GM23338 (cell line): ENCODE measurements at regions not wholly inside any gene's neighbourhood (a gene's known extent, or its start where the extent isn't known, plus 50 kb on each side); places are given as distances from the start of the nearest gene placed in this dataset.

Experiments used
- ATAC-seq: fragments of 200-7000 bp; cut with Tn5 transposase; 3 replicates; pipeline ENCODE4 v1.9.1; 2020
- DNase-seq: peaks from one replicate; pipeline ENCODE4 v3.0.0-alpha.2; 2015; ENCODE audit warnings: low spot score
- H2AFZ ChIP-seq: fragments of 200-600 bp; sonication (generic); 2 replicates; pipeline ENCODE4 v1.8.0; 2016; ENCODE audit warnings: antibody characterized with exemption, mild to moderate bottlenecking, moderate library complexity
- H3F3A ChIP-seq: fragments of 200-600 bp; sonication (generic); replicated peaks from 2 replicates; pipeline ENCODE4 v1.8.0; 2017; ENCODE audit warnings: antibody characterized with exemption, mixed run types, low read depth
- H3K27ac ChIP-seq: fragments of 200-600 bp; sonication (generic); 2 replicates; pipeline ENCODE4 v1.6.1; 2016; ENCODE audit warnings: low read depth
- H3K27me3 ChIP-seq: fragments of 200-600 bp; sonication (generic); 2 replicates; pipeline ENCODE4 v1.8.0; 2016; ENCODE audit warnings: mild to moderate bottlenecking, mixed run types, moderate library complexity; ENCODE audit not compliant: insufficient read depth
- H3K36me3 ChIP-seq: fragments of 200-600 bp; sonication (generic); 2 replicates; pipeline ENCODE4 v1.8.0; 2016; ENCODE audit warnings: mild to moderate bottlenecking; ENCODE audit not compliant: insufficient read depth
- H3K4me1 ChIP-seq: fragments of 200-600 bp; sonication (generic); 2 replicates; pipeline ENCODE4 v1.8.0; 2016; ENCODE audit warnings: mild to moderate bottlenecking, moderate library complexity; ENCODE audit not compliant: insufficient read depth
- H3K4me2 ChIP-seq: fragments of 200-600 bp; sonication (generic); 2 replicates; pipeline ENCODE4 v1.7.1; 2017; ENCODE audit warnings: mixed run types
- H3K4me3 ChIP-seq: fragments of 200-600 bp; sonication (generic); 2 replicates; pipeline ENCODE4 v1.6.1; 2016; ENCODE audit warnings: mixed run types
- H3K79me2 ChIP-seq: fragments of 200-600 bp; sonication (generic); replicated peaks from 2 replicates; pipeline ENCODE4 v1.8.0; 2017; ENCODE audit warnings: mild to moderate bottlenecking; ENCODE audit not compliant: insufficient read depth
- H3K9me2 ChIP-seq: fragments of 200-600 bp; sonication (generic); 2 replicates; pipeline ENCODE4 v1.8.0; 2017; ENCODE audit not compliant: insufficient read depth
- H4K20me1 ChIP-seq: fragments of 200-600 bp; sonication (generic); replicated peaks from 2 replicates; pipeline ENCODE4 v1.8.0; 2017; ENCODE audit warnings: mild to moderate bottlenecking; ENCODE audit not compliant: insufficient read depth
- H3K27ac Mint-ChIP-seq: 2 replicates; pipeline ENCODE4 v1.8.0; 2020; ENCODE audit warnings: inconsistent platforms, mild to moderate bottlenecking, moderate library complexity, mixed read lengths
- H3K27me3 Mint-ChIP-seq: 3 replicates; pipeline ENCODE4 v1.8.0; 2022; ENCODE audit warnings: low read depth, mild to moderate bottlenecking, moderate library complexity, mixed read lengths, inconsistent platforms; ENCODE audit not compliant: insufficient read depth, poor library complexity
- H3K36me3 Mint-ChIP-seq: 3 replicates; pipeline ENCODE4 v1.8.0; 2021; ENCODE audit warnings: low read depth, mild to moderate bottlenecking, inconsistent platforms, moderate library complexity, mixed read lengths
- H3K4me1 Mint-ChIP-seq: 3 replicates; pipeline ENCODE4 v1.8.0; 2020; ENCODE audit warnings: mild to moderate bottlenecking, inconsistent platforms, mixed read lengths
- H3K4me3 Mint-ChIP-seq: 3 replicates; pipeline ENCODE4 v1.8.0; 2021; ENCODE audit warnings: moderate library complexity, mild to moderate bottlenecking, inconsistent platforms, mixed read lengths
- H3K9me3 Mint-ChIP-seq: 3 replicates; pipeline ENCODE4 v1.8.0; 2020; ENCODE audit warnings: moderate library complexity, mild to moderate bottlenecking, inconsistent platforms, mixed read lengths
- CREB1 ChIP-seq: fragments of 250-450 bp; sonication (Bioruptor Pico); IDR thresholded peaks from 2 replicates; pipeline ENCODE4 v1.5.0; 2020; ENCODE audit warnings: low read depth, mild to moderate bottlenecking, moderate library complexity
- CTCF ChIP-seq, 2 experiments: fragments of 200-600 bp in 1 of 2; sonication (generic) in 1 of 2; conservative IDR thresholded peaks; 2 replicates each; pipeline versions ENCODE4 v1.5.1 to v1.6.1; 2016 to 2017; ENCODE audit warnings: antibody characterized with exemption in 2 of 2, low read depth in 2 of 2, mild to moderate bottlenecking in 2 of 2, moderate library complexity in 1 of 2
- EZH2 ChIP-seq: fragments of 200-600 bp; sonication (generic); IDR thresholded peaks from one replicate; pipeline ENCODE4 v1.8.0; 2017; ENCODE audit warnings: antibody characterized with exemption, mild to moderate bottlenecking, low read depth; ENCODE audit not compliant: unreplicated experiment
- EZH2phosphoT487 ChIP-seq: fragments of 200-600 bp; sonication (generic); IDR thresholded peaks from one replicate; pipeline ENCODE4 v1.8.1; 2018; ENCODE audit warnings: antibody characterized with exemption; ENCODE audit not compliant: unreplicated experiment
- NANOG ChIP-seq: IDR thresholded peaks from 2 replicates; pipeline ENCODE4 v1.6.1; 2016; ENCODE audit warnings: antibody characterized with exemption, borderline replicate concordance
- STAT1 ChIP-seq: IDR thresholded peaks from one replicate; pipeline ENCODE4 v1.6.1; 2016; ENCODE audit warnings: antibody characterized with exemption; ENCODE audit not compliant: unreplicated experiment
- ZNF331 ChIP-seq: fragments of 250-450 bp; sonication (Bioruptor Pico); IDR thresholded peaks from 2 replicates; pipeline ENCODE4 v1.5.0; 2020; ENCODE audit warnings: low read depth, mild to moderate bottlenecking, moderate library complexity
- TF ChIP-seq, protein P1 (sequence below): IDR thresholded peaks from 2 replicates; pipeline ENCODE4 v1.6.1; 2016; ENCODE audit warnings: antibody characterized with exemption
- TF ChIP-seq, protein P2 (sequence below): IDR thresholded peaks from one replicate; pipeline ENCODE4 v1.6.1; 2018; ENCODE audit warnings: antibody characterized with exemption; ENCODE audit not compliant: unreplicated experiment

DNA sequence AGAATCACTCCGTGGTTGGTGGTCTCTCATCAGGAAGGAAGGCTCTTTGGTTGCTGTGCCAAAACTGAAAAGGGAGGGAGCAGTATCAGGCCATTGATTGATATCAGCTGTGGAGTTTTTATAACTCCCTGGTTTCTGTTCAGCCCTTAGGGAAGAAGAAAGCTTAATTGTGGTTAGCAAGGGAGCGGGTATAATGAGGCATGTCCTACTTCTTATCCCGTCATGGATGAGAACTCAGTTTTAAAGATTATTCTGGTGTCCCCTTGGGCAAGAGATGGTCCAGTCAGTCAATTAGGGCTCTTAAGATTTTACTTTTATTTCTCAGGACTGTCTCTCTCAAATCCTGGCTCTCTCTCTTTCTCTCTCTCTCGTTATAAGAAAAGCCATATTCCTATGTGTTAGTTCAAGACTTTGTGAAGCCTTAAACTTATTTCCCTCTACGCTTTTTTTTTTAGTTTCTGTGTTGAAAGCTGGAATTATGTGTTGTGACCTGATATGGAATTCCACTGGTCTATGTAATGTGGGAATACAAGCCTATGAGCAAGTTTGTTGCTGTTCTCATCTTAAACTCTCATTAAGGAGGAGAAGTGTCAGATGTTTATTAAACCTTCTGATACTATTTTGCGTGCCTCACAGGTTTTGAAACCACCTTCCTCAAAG, 514.0 kb upstream of the CDH2 start:
- Mint-ChIP-seq H3K36me3 (peaks cover 3% of the 10 kb centered on the region; the same call in 2 of the 3 replicates), H3K9me3 (no peaks in the 10 kb centered on the region), H3K27me3 (peaks cover 3% of the 10 kb centered on the region), H3K27ac (peak overlapping the region; percentile 76), H3K4me3 (no peak overlapping the region), H3K4me1 (peaks cover 33% of the 10 kb centered on the region)
- H3K4me3 ChIP-seq: no peak overlapping the region
- TF ChIP-seq EZH2phosphoT487: no peak
- DNase-seq (no peak), ATAC-seq (no peak)
- H3K4me1 ChIP-seq: peaks cover 35% of the 10 kb centered on the region
- H3K79me2 ChIP-seq: no peaks in the 10 kb centered on the region
- H3K4me2 ChIP-seq: no peak overlapping the region
- H3K27ac ChIP-seq: no peak overlapping the region
- no peaks in the 10 kb centered on the region for H4K20me1 ChIP-seq
- H3K9me2 ChIP-seq: peaks cover 9% of the 10 kb centered on the region; the same call in 1 of the 2 replicates
- H3F3A ChIP-seq: no peaks in the 10 kb centered on the region
- no peaks in the 10 kb centered on the region for H3K36me3 ChIP-seq
- peak overlapping the region; percentile 0; the same call in 1 of the 2 replicates for H2AFZ ChIP-seq
- no peaks in the 10 kb centered on the region for H3K27me3 ChIP-seq

- Histone ChIP-seq H3K79me2 (no peaks in the 10 kb centered on the region), H3K27ac (no peak overlapping the region), H3K9me2 (peaks cover 9% of the 10 kb centered on the region; the same call in 1 of the 2 replicates), H4K20me1 (no peaks in the 10 kb centered on the region), H3K4me2 (peak overlapping the region; percentile 13; the same call in 1 of the 2 replicates), H3F3A (no peaks in the 10 kb centered on the region), H3K4me3 (no peak overlapping the region), H3K36me3 (no peaks in the 10 kb centered on the region), H3K4me1 (peaks cover 39% of the 10 kb centered on the region), H3K27me3 (no peaks in the 10 kb centered on the region), H2AFZ (0 out of 2 replicates have a peak overlapping the region, but pooled peaks have one; percentile 0)
- DNase-seq (no peak), ATAC-seq (peak; percentile 30; the same call in 1 of the 3 replicates)
- Mint-ChIP-seq H3K4me3 (no peak overlapping the region), H3K4me1 (peaks cover 33% of the 10 kb centered on the region), H3K27ac (peak overlapping the region; percentile 16), H3K36me3 (peaks cover 3% of the 10 kb centered on the region; the same call in 2 of the 3 replicates), H3K9me3 (no peaks in the 10 kb centered on the region), H3K27me3 (peaks cover 3% of the 10 kb centered on the region)
- no peak for TF ChIP-seq CREB1 (CRISPR knock-in tag)
- TF ChIP-seq CTCF (conservative IDR thresholded peaks at IDR 0.05; ENCODE audit: low read depth in 2 of 2): no peak
- no peak for TF ChIP-seq NANOG
Measured at GRCh38 chr18:28690100-28690499, 513.2 kb upstream of the CDH2 start.

- peaks cover 3% of the 10 kb centered on the region; the same call in 1 of the 3 replicates for H3K36me3 Mint-ChIP-seq
- Histone ChIP-seq H3K27me3 (no peaks in the 10 kb centered on the region), H3K4me2 (peak overlapping the region; percentile 42; the same call in 1 of the 2 replicates), H2AFZ (no peak overlapping the region), H3K4me3 (no peak overlapping the region), H3K36me3 (no peaks in the 10 kb centered on the region), H3F3A (no peaks in the 10 kb centered on the region), H3K27ac (no peak overlapping the region), H3K79me2 (no peaks in the 10 kb centered on the region), H3K9me2 (peaks cover 9% of the 10 kb centered on the region; the same call in 1 of the 2 replicates), H4K20me1 (no peaks in the 10 kb centered on the region), H3K4me1 (peaks cover 44% of the 10 kb centered on the region)
- H3K27ac Mint-ChIP-seq: peak overlapping the region; percentile 85
- no peak for ATAC-seq
- H3K27me3 Mint-ChIP-seq: peaks cover 3% of the 10 kb centered on the region
- TF ChIP-seq STAT1 (no peak), ZNF331 (CRISPR knock-in tag) (no peak), EZH2 (no peak)
- TF ChIP-seq, protein P1, sequence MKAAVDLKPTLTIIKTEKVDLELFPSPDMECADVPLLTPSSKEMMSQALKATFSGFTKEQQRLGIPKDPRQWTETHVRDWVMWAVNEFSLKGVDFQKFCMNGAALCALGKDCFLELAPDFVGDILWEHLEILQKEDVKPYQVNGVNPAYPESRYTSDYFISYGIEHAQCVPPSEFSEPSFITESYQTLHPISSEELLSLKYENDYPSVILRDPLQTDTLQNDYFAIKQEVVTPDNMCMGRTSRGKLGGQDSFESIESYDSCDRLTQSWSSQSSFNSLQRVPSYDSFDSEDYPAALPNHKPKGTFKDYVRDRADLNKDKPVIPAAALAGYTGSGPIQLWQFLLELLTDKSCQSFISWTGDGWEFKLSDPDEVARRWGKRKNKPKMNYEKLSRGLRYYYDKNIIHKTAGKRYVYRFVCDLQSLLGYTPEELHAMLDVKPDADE: no peak
- TF ChIP-seq, protein P2, sequence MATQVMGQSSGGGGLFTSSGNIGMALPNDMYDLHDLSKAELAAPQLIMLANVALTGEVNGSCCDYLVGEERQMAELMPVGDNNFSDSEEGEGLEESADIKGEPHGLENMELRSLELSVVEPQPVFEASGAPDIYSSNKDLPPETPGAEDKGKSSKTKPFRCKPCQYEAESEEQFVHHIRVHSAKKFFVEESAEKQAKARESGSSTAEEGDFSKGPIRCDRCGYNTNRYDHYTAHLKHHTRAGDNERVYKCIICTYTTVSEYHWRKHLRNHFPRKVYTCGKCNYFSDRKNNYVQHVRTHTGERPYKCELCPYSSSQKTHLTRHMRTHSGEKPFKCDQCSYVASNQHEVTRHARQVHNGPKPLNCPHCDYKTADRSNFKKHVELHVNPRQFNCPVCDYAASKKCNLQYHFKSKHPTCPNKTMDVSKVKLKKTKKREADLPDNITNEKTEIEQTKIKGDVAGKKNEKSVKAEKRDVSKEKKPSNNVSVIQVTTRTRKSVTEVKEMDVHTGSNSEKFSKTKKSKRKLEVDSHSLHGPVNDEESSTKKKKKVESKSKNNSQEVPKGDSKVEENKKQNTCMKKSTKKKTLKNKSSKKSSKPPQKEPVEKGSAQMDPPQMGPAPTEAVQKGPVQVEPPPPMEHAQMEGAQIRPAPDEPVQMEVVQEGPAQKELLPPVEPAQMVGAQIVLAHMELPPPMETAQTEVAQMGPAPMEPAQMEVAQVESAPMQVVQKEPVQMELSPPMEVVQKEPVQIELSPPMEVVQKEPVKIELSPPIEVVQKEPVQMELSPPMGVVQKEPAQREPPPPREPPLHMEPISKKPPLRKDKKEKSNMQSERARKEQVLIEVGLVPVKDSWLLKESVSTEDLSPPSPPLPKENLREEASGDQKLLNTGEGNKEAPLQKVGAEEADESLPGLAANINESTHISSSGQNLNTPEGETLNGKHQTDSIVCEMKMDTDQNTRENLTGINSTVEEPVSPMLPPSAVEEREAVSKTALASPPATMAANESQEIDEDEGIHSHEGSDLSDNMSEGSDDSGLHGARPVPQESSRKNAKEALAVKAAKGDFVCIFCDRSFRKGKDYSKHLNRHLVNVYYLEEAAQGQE: no peak
- H3K4me3 Mint-ChIP-seq: 0 out of 3 replicates have a peak overlapping the region, but pooled peaks have one; percentile 31
- no peaks in the 10 kb centered on the region for H3K9me3 Mint-ChIP-seq
- DNase-seq: no peak
- peaks cover 38% of the 10 kb centered on the region for H3K4me1 Mint-ChIP-seq
Measured at GRCh38 chr18:28689588-28689987, 512.7 kb upstream of the CDH2 start.
